ENCODE measurements at regions not wholly inside any gene's neighbourhood (a gene's known extent, or its start where the extent isn't known, plus 50 kb on each side); places are given as distances from the start of the nearest gene placed in this dataset.

DNA sequence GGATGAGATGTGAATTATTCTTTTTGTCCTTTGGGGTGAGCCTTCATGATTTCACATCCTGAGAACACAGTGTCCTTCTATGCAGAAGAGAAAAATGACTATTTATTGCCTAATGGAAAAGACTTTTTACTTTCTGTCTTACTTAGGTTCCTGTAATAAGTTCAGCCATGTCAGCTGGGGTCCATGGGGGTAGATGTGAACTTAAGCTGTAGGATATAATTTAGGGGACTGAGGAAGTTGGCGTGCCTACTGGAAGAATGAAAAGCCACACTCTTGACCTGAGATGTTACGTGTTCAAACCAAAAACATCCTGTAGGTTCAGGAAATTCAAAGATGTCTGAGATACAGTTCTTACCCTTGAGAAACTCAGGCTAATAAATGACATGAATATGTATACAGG lies 660.5 kb downstream of the TOX3 start:
- TF ChIP-seq, protein P1, sequence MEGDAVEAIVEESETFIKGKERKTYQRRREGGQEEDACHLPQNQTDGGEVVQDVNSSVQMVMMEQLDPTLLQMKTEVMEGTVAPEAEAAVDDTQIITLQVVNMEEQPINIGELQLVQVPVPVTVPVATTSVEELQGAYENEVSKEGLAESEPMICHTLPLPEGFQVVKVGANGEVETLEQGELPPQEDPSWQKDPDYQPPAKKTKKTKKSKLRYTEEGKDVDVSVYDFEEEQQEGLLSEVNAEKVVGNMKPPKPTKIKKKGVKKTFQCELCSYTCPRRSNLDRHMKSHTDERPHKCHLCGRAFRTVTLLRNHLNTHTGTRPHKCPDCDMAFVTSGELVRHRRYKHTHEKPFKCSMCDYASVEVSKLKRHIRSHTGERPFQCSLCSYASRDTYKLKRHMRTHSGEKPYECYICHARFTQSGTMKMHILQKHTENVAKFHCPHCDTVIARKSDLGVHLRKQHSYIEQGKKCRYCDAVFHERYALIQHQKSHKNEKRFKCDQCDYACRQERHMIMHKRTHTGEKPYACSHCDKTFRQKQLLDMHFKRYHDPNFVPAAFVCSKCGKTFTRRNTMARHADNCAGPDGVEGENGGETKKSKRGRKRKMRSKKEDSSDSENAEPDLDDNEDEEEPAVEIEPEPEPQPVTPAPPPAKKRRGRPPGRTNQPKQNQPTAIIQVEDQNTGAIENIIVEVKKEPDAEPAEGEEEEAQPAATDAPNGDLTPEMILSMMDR (IDR thresholded peaks at IDR 0.05; ENCODE audit: poor library complexity), result no peak
- no peak for TF ChIP-seq EZH2phosphoT487 (IDR thresholded peaks at IDR 0.05; ENCODE audit: low read depth, severe bottlenecking, unreplicated experiment)
- no peak for TF ChIP-seq EZH2 (IDR thresholded peaks at IDR 0.05; ENCODE audit: borderline replicate concordance)
